ENCODE measurements at regions not wholly inside any gene's neighbourhood (a gene's known extent, or its start where the extent isn't known, plus 50 kb on each side); places are given as distances from the start of the nearest gene placed in this dataset.

GRCh38 chr16:65510241-65510640 is 388.4 kb upstream of the CDH11 start:
- Mint-ChIP-seq H3K4me1 (no peaks in the 10 kb centered on the region), H3K4me3 (no peak overlapping the region), H3K27me3 (no peaks in the 10 kb centered on the region), H3K9me3 (ENCODE audit: insufficient read depth) (peaks cover 8% of the 10 kb centered on the region), H3K27ac (no peak overlapping the region)
- Histone ChIP-seq H2AFZ (ENCODE audit: insufficient read depth, low read depth, low read length, poor library complexity, severe bottlenecking) (no peak overlapping the region), H3K27me3 (replicated peaks in 1 of 4; ENCODE audit: control extremely low read depth in 1 of 4, control insufficient read depth in 3 of 4, insufficient read depth in 4 of 4, low read length in 3 of 4) (no peaks in the 10 kb centered on the region), H3K9me3 (ENCODE audit: control extremely low read depth in 1 of 3, control insufficient read depth in 2 of 3, insufficient read depth in 1 of 3, low read length in 2 of 3) (peaks cover 0 to 4% (median 0%) of the 10 kb centered on the region in 3 donors), H4K20me1 (ENCODE audit: control insufficient read depth, insufficient read depth, low read length, poor library complexity, severe bottlenecking) (no peaks in the 10 kb centered on the region), H3K27ac (ENCODE audit: low read length in 2 of 2) (no peak overlapping the region), H3K4me3 (ENCODE audit: control extremely low read depth in 1 of 5, extremely low read depth in 1 of 5, insufficient read depth in 1 of 5, low read depth in 2 of 5, low read length in 4 of 5) (no peak overlapping the region), H3K36me3 (replicated peaks in 1 of 2; ENCODE audit: control extremely low read depth in 1 of 2, control insufficient read depth in 1 of 2, extremely low read depth in 1 of 2, insufficient read depth in 2 of 2, low read length in 1 of 2) (no peaks in the 10 kb centered on the region), H3K79me2 (ENCODE audit: control insufficient read depth, insufficient read depth, low read length) (no peaks in the 10 kb centered on the region), H3K9ac (ENCODE audit: low read length) (no peak overlapping the region), H3K4me1 (ENCODE audit: control insufficient read depth in 2 of 2, insufficient read depth in 2 of 2, low read length in 2 of 2) (no peaks in the 10 kb centered on the region), H3K4me2 (replicated peaks; ENCODE audit: low read depth, low read length, poor library complexity, severe bottlenecking) (no peak overlapping the region)
- ChIA-PET POLR2A (no interaction called here), CTCF (no interaction called here)
- intact Hi-C loops (cut with micrococcal nuclease), result no loop called here
- WGBS (ENCODE audit: insufficient coverage), result 86% methylated on average over 1 of the region's 3 CpGs
- no peak for ATAC-seq (ENCODE audit: low read depth)
- no peak for DNase-seq
- no peak for TF ChIP-seq CTCF (IDR thresholded peaks at IDR 0.05)
- no peak for TF ChIP-seq EZH2 (IDR thresholded peaks at IDR 0.05; ENCODE audit: borderline replicate concordance, insufficient read depth, low read depth, low read length, poor library complexity, severe bottlenecking)

GRCh38 chr16:65509172-65509571 is 387.3 kb upstream of the CDH11 start:
- no peaks in the 10 kb centered on the region for H3K4me1 Mint-ChIP-seq
- H3K4me3 Mint-ChIP-seq, result no peak overlapping the region
- no peaks in the 10 kb centered on the region for H3K27me3 Mint-ChIP-seq
- ChIA-PET CTCF (no interaction called here), POLR2A (no interaction called here)
- Histone ChIP-seq H3K9me3 (ENCODE audit: control extremely low read depth in 1 of 3, control insufficient read depth in 2 of 3, insufficient read depth in 1 of 3, low read length in 2 of 3) (peaks cover 0 to 5% (median 0%) of the 10 kb centered on the region in 3 donors), H2AFZ (ENCODE audit: insufficient read depth, low read depth, low read length, poor library complexity, severe bottlenecking) (no peak overlapping the region), H3K36me3 (replicated peaks in 1 of 2; ENCODE audit: control extremely low read depth in 1 of 2, control insufficient read depth in 1 of 2, extremely low read depth in 1 of 2, insufficient read depth in 2 of 2, low read length in 1 of 2) (no peaks in the 10 kb centered on the region), H3K4me1 (ENCODE audit: control insufficient read depth in 2 of 2, insufficient read depth in 2 of 2, low read length in 2 of 2) (no peaks in the 10 kb centered on the region), H3K9ac (ENCODE audit: low read length) (no peak overlapping the region), H4K20me1 (ENCODE audit: control insufficient read depth, insufficient read depth, low read length, poor library complexity, severe bottlenecking) (no peaks in the 10 kb centered on the region), H3K27me3 (replicated peaks in 1 of 4; ENCODE audit: control extremely low read depth in 1 of 4, control insufficient read depth in 3 of 4, insufficient read depth in 4 of 4, low read length in 3 of 4) (no peaks in the 10 kb centered on the region), H3K4me3 (ENCODE audit: control extremely low read depth in 1 of 5, extremely low read depth in 1 of 5, insufficient read depth in 1 of 5, low read depth in 2 of 5, low read length in 4 of 5) (no peak overlapping the region), H3K27ac (ENCODE audit: low read length in 2 of 2) (no peak overlapping the region), H3K4me2 (replicated peaks; ENCODE audit: low read depth, low read length, poor library complexity, severe bottlenecking) (no peak overlapping the region), H3K79me2 (ENCODE audit: control insufficient read depth, insufficient read depth, low read length) (no peaks in the 10 kb centered on the region)
- TF ChIP-seq CTCF (IDR thresholded peaks at IDR 0.05) (no peak), EZH2 (IDR thresholded peaks at IDR 0.05; ENCODE audit: borderline replicate concordance, insufficient read depth, low read depth, low read length, poor library complexity, severe bottlenecking) (no peak)
- H3K27ac Mint-ChIP-seq, result no peak overlapping the region
- ATAC-seq (ENCODE audit: low read depth), result no peak
- H3K9me3 Mint-ChIP-seq (ENCODE audit: insufficient read depth), result peaks cover 8% of the 10 kb centered on the region
- DNase-seq, result no peak
- WGBS (ENCODE audit: insufficient coverage), result 93% methylated on average over 3 of the region's 4 CpGs
- intact Hi-C loops (cut with micrococcal nuclease), result no loop called here
